ENCODE measurements at regions not wholly inside any gene's neighbourhood (a gene's known extent, or its start where the extent isn't known, plus 50 kb on each side); places are given as distances from the start of the nearest gene placed in this dataset.

DNA sequence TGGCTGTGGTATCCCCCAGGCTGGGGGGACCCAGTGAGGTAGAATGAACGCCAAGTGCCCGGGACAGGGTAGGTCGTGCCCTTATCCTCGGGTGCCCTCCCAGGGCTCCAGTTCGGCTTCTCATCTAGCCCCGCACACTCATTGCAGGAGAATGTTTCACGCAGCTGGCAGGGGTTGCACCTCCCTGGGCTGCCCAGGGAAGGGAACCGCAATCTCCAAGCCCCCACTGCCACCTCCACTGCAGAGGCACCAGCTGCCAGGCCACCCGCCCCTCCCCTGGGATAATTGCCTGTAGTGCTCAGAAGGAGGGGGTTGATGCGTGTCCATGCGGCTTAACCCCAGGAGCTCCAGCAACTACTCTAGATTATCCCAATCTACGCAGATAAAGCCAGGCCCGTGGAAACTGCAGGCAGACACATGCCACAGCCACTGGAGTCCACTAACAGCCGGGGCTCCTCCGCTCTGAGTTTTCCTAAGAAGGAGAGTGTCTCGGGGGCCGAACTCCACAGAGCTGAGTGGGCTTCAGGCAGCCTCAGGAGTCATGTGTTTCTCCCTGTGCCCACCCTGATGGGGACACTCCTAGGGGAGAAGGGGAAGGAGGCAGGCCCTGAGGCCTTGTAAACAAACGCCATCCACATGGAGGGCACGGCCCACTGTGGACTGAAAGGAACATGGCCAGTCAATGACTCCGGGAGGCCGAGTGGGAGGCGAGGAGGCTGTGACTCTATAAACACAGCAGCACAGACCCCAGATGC lies 137.2 kb upstream of the IQSEC1 start:
- DNase-seq (ENCODE audit: low spot score), result no peak
- no peak overlapping the region for H3K14ac ChIP-seq (ENCODE audit: low read length)
- H3K79me1 ChIP-seq (ENCODE audit: low read depth, low read length), result no peaks in the 10 kb centered on the region
- no peak overlapping the region for H3K27ac ChIP-seq (replicated peaks; ENCODE audit: low read length)
- H3K9me3 ChIP-seq (replicated peaks in 1 of 2; ENCODE audit: control insufficient read depth in 2 of 2, insufficient read depth in 1 of 2, low read depth in 1 of 2, low read length in 2 of 2), result no peaks in the 10 kb centered on the region
- peaks cover 0 to 3% (median 2%) of the 10 kb centered on the region in 3 experiments for H3K27me3 ChIP-seq (ENCODE audit: control insufficient read depth in 3 of 3, insufficient read depth in 3 of 3, low read depth in 1 of 3, low read length in 3 of 3)
- H3K4me1 ChIP-seq (ENCODE audit: control insufficient read depth in 2 of 2, insufficient read depth in 1 of 2, low read depth in 1 of 2, low read length in 2 of 2), result peaks cover 0 to 2% of the 10 kb centered on the region in 2 donors
- no peak overlapping the region for H2BK120ac ChIP-seq (ENCODE audit: low read depth, low read length)
- no peak overlapping the region for H2AFZ ChIP-seq (ENCODE audit: low read length)
- no peak overlapping the region for H3K4me3 ChIP-seq (ENCODE audit: low read length in 2 of 2)
- peak overlapping the region; percentile 56 for H3K18ac ChIP-seq (ENCODE audit: low read length)
- no peak overlapping the region for H2BK15ac ChIP-seq (ENCODE audit: low read length)
- peak overlapping the region; percentile 57 for H3K9ac ChIP-seq (ENCODE audit: low read depth, low read length, poor library complexity)
- H2BK12ac ChIP-seq (ENCODE audit: low read length), result no peak overlapping the region
- H2AK5ac ChIP-seq (ENCODE audit: low read depth, low read length), result no peak overlapping the region
- no peak overlapping the region for H3K4me2 ChIP-seq (ENCODE audit: insufficient read depth, low read length, poor library complexity, severe bottlenecking)
- no CpG with 5 or more reads among the region's 22 CpGs for WGBS, 2 donors (ENCODE audit: extremely low coverage in 2 of 2, insufficient read length in 2 of 2, insufficient replicate concordance in 1 of 2)
- no peak overlapping the region for H4K8ac ChIP-seq (ENCODE audit: low read depth, low read length)
- H4K91ac ChIP-seq (ENCODE audit: low read depth, low read length, poor library complexity), result no peak overlapping the region
- H3K23ac ChIP-seq (ENCODE audit: low read depth, low read length, poor library complexity), result peak overlapping the region; percentile 67
- no peak overlapping the region for H2BK5ac ChIP-seq (ENCODE audit: low read length)
- H3K36me3 ChIP-seq (replicated peaks in 1 of 2; ENCODE audit: control insufficient read depth in 2 of 2, insufficient read depth in 2 of 2, low read length in 2 of 2), result no peaks in the 10 kb centered on the region
- no peak overlapping the region for H3K4ac ChIP-seq (ENCODE audit: low read length)

DNA sequence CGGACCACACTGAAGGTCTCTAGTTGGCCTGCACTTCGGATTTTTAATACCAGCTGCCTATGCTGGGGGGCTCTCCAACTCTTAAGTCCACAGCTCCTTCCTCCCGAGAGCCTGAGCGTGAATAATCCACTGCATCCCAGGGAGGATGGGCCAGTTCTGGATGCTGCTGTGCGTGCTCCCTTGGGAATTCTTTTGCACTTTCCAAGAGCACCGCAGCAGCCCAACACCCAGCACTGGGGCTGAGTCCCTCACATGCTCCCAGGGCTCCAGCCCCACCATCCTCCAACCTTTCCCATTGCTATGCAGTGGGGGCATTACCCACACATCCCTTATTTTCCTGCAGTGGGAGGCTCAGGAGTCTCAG lies 136.4 kb upstream of the IQSEC1 start:
- no peak overlapping the region for H3K4me2 ChIP-seq (ENCODE audit: insufficient read depth, low read length, poor library complexity, severe bottlenecking)
- H3K18ac ChIP-seq (ENCODE audit: low read length), result peak overlapping the region; percentile 87
- no peak overlapping the region for H3K14ac ChIP-seq (ENCODE audit: low read length)
- no peak overlapping the region for H2BK120ac ChIP-seq (ENCODE audit: low read depth, low read length)
- H4K8ac ChIP-seq (ENCODE audit: low read depth, low read length), result no peak overlapping the region
- no peak overlapping the region for H3K4me3 ChIP-seq (ENCODE audit: low read length in 2 of 2)
- H3K4me1 ChIP-seq (ENCODE audit: control insufficient read depth in 2 of 2, insufficient read depth in 1 of 2, low read depth in 1 of 2, low read length in 2 of 2), result peaks cover 0 to 2% of the 10 kb centered on the region in 2 donors
- H3K4ac ChIP-seq (ENCODE audit: low read length), result no peak overlapping the region
- no peak overlapping the region for H2AK5ac ChIP-seq (ENCODE audit: low read depth, low read length)
- H3K79me1 ChIP-seq (ENCODE audit: low read depth, low read length), result no peaks in the 10 kb centered on the region
- H3K23ac ChIP-seq (ENCODE audit: low read depth, low read length, poor library complexity), result no peak overlapping the region
- no peak overlapping the region for H2BK5ac ChIP-seq (ENCODE audit: low read length)
- peaks cover 0 to 2% (median 0%) of the 10 kb centered on the region in 3 experiments for H3K27me3 ChIP-seq (ENCODE audit: control insufficient read depth in 3 of 3, insufficient read depth in 3 of 3, low read depth in 1 of 3, low read length in 3 of 3)
- H2BK15ac ChIP-seq (ENCODE audit: low read length), result no peak overlapping the region
- no peaks in the 10 kb centered on the region for H3K36me3 ChIP-seq (replicated peaks in 1 of 2; ENCODE audit: control insufficient read depth in 2 of 2, insufficient read depth in 2 of 2, low read length in 2 of 2)
- no CpG with 5 or more reads among the region's 6 CpGs for WGBS, 2 donors (ENCODE audit: extremely low coverage in 2 of 2, insufficient read length in 2 of 2, insufficient replicate concordance in 1 of 2)
- no peaks in the 10 kb centered on the region for H3K9me3 ChIP-seq (replicated peaks in 1 of 2; ENCODE audit: control insufficient read depth in 2 of 2, insufficient read depth in 1 of 2, low read depth in 1 of 2, low read length in 2 of 2)
- H3K27ac ChIP-seq (replicated peaks; ENCODE audit: low read length), result no peak overlapping the region
- H4K91ac ChIP-seq (ENCODE audit: low read depth, low read length, poor library complexity), result no peak overlapping the region
- DNase-seq (ENCODE audit: low spot score), result no peak
- no peak overlapping the region for H2AFZ ChIP-seq (ENCODE audit: low read length)
- no peak overlapping the region for H2BK12ac ChIP-seq (ENCODE audit: low read length)
- H3K9ac ChIP-seq (ENCODE audit: low read depth, low read length, poor library complexity), result no peak overlapping the region

GRCh38 chr3:13208706-13209633 lies 135.7 kb upstream of the IQSEC1 start:
- WGBS, 2 donors (ENCODE audit: extremely low coverage in 2 of 2, insufficient read length in 2 of 2, insufficient replicate concordance in 1 of 2), result no CpG with 5 or more reads among the region's 17 CpGs
- peak overlapping the region; percentile 85 for H3K23ac ChIP-seq (ENCODE audit: low read depth, low read length, poor library complexity)

More at GRCh38 chr3:13208706-13209633, 135.7 kb upstream of the IQSEC1 start:
- Histone ChIP-seq H3K27me3 (ENCODE audit: control insufficient read depth in 3 of 3, insufficient read depth in 3 of 3, low read depth in 1 of 3, low read length in 3 of 3) (peaks cover 0 to 6% (median 0%) of the 10 kb centered on the region in 3 experiments), H2BK15ac (ENCODE audit: low read length) (peak overlapping the region; percentile 58), H3K14ac (ENCODE audit: low read length) (peak overlapping the region; percentile 97), H3K4ac (ENCODE audit: low read length) (no peak overlapping the region), H3K4me3 (ENCODE audit: low read length in 2 of 2) (no peak overlapping the region), H3K9ac (ENCODE audit: low read depth, low read length, poor library complexity) (peak overlapping the region; percentile 21), H2BK12ac (ENCODE audit: low read length) (peak overlapping the region; percentile 94), H3K36me3 (replicated peaks in 1 of 2; ENCODE audit: control insufficient read depth in 2 of 2, insufficient read depth in 2 of 2, low read length in 2 of 2) (no peaks in the 10 kb centered on the region), H3K9me3 (replicated peaks in 1 of 2; ENCODE audit: control insufficient read depth in 2 of 2, insufficient read depth in 1 of 2, low read depth in 1 of 2, low read length in 2 of 2) (no peaks in the 10 kb centered on the region), H4K91ac (ENCODE audit: low read depth, low read length, poor library complexity) (no peak overlapping the region), H3K79me1 (ENCODE audit: low read depth, low read length) (no peaks in the 10 kb centered on the region), H3K4me2 (ENCODE audit: insufficient read depth, low read length, poor library complexity, severe bottlenecking) (no peak overlapping the region), H2AFZ (ENCODE audit: low read length) (no peak overlapping the region), H2AK5ac (ENCODE audit: low read depth, low read length) (peak overlapping the region; percentile 84), H3K18ac (ENCODE audit: low read length) (peak overlapping the region; percentile 87), H2BK120ac (ENCODE audit: low read depth, low read length) (no peak overlapping the region), H3K4me1 (ENCODE audit: control insufficient read depth in 2 of 2, insufficient read depth in 1 of 2, low read depth in 1 of 2, low read length in 2 of 2) (peaks cover 0 to 2% of the 10 kb centered on the region in 2 donors), H3K27ac (replicated peaks; ENCODE audit: low read length) (no peak overlapping the region), H2BK5ac (ENCODE audit: low read length) (peak overlapping the region; percentile 66), H4K8ac (ENCODE audit: low read depth, low read length) (peak overlapping the region; percentile 65)
- no peak for DNase-seq (ENCODE audit: low spot score)
